ENCODE measurements at regions not wholly inside any gene's neighbourhood (a gene's known extent, or its start where the extent isn't known, plus 50 kb on each side); places are given as distances from the start of the nearest gene placed in this dataset.

DNA sequence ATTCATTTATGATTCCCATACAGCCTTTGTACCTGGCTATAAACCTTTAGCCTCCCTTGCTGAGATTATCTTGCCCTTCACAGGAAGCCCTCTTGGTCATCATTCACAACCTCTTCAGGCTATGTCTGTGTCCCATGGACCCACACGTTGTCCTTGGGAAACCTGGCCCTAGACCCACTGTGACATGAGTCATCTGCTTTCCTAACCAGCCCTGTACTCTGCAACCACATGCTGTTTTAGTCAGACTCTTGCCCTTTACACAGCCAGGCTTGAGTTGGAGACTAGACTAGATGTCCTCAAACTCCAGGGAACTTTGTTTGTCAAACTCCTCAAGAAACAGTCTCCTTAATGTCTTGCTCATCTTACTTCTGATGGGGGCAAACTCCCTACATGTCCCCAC, 229.3 kb upstream of the ZSWIM2 start:
- TF ChIP-seq, protein P1, sequence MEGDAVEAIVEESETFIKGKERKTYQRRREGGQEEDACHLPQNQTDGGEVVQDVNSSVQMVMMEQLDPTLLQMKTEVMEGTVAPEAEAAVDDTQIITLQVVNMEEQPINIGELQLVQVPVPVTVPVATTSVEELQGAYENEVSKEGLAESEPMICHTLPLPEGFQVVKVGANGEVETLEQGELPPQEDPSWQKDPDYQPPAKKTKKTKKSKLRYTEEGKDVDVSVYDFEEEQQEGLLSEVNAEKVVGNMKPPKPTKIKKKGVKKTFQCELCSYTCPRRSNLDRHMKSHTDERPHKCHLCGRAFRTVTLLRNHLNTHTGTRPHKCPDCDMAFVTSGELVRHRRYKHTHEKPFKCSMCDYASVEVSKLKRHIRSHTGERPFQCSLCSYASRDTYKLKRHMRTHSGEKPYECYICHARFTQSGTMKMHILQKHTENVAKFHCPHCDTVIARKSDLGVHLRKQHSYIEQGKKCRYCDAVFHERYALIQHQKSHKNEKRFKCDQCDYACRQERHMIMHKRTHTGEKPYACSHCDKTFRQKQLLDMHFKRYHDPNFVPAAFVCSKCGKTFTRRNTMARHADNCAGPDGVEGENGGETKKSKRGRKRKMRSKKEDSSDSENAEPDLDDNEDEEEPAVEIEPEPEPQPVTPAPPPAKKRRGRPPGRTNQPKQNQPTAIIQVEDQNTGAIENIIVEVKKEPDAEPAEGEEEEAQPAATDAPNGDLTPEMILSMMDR (IDR thresholded peaks at IDR 0.05), result no peak
- TF ChIP-seq POLR2AphosphoS5 (IDR thresholded peaks at IDR 0.05) (no peak), POLR2A (IDR thresholded peaks at IDR 0.05) (no peak)

Data from upper lobe of left lung (tissue), 4 donors.